HEK293 (cell line): ENCODE measurements at regions not wholly inside any gene's neighbourhood (a gene's known extent, or its start where the extent isn't known, plus 50 kb on each side); places are given as distances from the start of the nearest gene placed in this dataset.

Experiments used
- CTCF ChIP-seq: fragments of 450-650 bp; formaldehyde crosslinking; IDR thresholded peaks from 2 replicates; pipeline ENCODE4 v1.5.1; 2016; ENCODE audit warnings: missing biosample characterization, missing genetic modification characterization
- SETDB1 ChIP-seq: IDR thresholded peaks from one replicate; pipeline ENCODE4 v1.6.1; 2017; ENCODE audit warnings: mild to moderate bottlenecking, low read length, moderate library complexity, mixed read lengths; ENCODE audit not compliant: insufficient read length
- ZNF449 ChIP-seq: fragments of 450-650 bp; formaldehyde crosslinking; IDR thresholded peaks from 2 replicates; pipeline ENCODE4 v1.5.1; 2017; ENCODE audit warnings: missing biosample characterization, mild to moderate bottlenecking, missing genetic modification characterization, moderate library complexity

DNA sequence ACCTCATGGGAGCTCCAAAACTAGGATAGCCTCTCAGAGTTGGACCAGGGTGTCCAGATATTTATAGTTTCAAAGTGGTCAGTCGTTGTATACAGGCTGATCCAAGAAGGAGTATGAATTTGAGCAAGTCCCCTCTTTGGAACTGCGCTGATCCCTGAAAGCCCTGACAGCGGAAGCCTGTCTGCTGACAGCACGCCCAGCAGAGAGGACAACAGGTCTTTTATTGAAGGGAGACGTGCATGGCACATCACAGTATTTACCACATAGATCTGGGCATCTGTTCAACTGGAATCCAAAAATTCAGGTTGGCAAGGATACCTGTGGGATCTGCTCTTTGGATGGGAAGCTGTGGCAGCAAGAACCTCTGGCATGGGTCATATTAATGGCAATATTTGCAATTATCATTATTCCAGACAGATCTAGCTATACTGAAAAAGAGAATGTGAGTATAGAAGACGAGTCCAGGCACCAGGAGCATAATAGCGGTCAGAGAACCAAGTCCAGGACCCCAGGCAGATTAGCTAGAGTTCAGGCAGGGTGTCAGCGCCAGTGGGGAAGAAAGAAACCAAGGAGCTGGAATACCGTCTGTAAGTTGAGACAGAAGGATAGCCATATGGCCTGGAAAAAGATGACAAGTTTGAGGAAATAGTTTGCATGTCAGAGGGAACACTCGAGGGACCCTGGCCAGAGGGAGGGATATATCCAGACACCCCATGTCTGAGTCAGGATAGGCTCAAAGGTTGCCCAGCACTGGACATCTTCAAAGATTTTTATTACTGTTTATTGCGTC, 260.4 kb upstream of the FANCL start:
- TF ChIP-seq SETDB1: no peak
- no peak for TF ChIP-seq ZNF449
- TF ChIP-seq CTCF (tag by site-specific recombination): no peak
